ENCODE measurements at regions not wholly inside any gene's neighbourhood (a gene's known extent, or its start where the extent isn't known, plus 50 kb on each side); places are given as distances from the start of the nearest gene placed in this dataset.
A peak's percentile ranks its signal among the peaks of the same experiment; 100 is the strongest.

DNA sequence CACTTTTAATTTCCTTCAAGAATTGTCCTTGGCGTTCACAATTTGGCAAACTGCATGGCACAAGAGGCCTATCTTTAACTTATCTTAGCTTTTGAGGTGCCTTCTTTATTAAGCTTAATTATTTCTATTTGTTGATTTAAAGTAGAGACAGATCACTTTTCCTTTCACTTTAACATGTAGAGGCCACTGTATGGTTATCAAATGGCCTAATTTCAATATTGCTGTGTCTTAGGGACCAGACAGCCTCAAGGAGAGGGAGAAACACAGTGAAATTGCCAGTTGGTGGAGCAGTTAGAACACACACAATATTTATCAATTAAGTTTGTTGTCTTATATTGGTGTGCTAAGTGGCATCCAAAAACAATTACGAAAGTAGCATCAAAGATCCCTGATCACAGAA is 1013.9 kb downstream of the KCNT2 start:
- DNase-seq (ENCODE audit: low read depth), result no peak
- TF ChIP-seq, protein P1, sequence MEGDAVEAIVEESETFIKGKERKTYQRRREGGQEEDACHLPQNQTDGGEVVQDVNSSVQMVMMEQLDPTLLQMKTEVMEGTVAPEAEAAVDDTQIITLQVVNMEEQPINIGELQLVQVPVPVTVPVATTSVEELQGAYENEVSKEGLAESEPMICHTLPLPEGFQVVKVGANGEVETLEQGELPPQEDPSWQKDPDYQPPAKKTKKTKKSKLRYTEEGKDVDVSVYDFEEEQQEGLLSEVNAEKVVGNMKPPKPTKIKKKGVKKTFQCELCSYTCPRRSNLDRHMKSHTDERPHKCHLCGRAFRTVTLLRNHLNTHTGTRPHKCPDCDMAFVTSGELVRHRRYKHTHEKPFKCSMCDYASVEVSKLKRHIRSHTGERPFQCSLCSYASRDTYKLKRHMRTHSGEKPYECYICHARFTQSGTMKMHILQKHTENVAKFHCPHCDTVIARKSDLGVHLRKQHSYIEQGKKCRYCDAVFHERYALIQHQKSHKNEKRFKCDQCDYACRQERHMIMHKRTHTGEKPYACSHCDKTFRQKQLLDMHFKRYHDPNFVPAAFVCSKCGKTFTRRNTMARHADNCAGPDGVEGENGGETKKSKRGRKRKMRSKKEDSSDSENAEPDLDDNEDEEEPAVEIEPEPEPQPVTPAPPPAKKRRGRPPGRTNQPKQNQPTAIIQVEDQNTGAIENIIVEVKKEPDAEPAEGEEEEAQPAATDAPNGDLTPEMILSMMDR (conservative IDR thresholded peaks at IDR 0.05; ENCODE audit: low read depth, low read length), result no peak
- H3K4me3 ChIP-seq (ENCODE audit: low read depth, low read length), result no peak overlapping the region

DNA sequence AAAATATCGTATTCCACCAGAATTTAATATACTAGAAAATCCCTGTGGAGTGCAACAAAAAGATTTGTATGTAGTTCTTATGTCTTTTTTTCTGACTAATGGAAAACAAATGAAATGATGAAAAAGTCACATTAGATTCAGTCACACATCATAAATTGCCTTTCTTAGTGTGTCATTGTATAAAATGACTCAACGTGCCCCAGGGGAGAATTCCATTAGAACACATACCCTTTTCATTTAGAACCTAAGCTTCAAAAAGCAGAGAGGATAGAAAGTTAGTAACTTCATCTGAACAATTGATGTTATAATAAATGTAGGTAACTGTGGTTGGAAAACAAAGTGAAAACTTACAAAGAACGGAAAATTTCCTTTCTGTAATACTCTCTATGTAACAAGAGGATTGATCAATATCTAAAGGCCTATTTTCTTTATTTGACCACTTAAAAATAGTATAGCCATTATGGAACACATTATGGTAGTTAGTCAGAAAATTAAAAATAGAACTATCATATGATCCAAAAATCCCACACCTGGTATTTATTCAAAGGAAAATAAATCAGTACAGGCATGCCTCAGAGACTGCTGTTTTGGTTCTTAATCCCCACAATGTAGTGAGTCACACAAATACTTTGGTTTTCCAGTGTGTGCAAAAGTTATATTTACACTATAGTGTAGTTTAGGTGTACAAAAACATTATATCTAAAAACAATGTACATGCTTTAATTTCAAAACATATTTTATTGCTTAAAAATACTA is 1016.1 kb downstream of the KCNT2 start:
- TF ChIP-seq, protein P1 (conservative IDR thresholded peaks at IDR 0.05; ENCODE audit: low read depth, low read length), result no peak
- H3K4me3 ChIP-seq (ENCODE audit: low read depth, low read length), result no peak overlapping the region
- DNase-seq (ENCODE audit: low read depth), result peak; percentile 45

DNA sequence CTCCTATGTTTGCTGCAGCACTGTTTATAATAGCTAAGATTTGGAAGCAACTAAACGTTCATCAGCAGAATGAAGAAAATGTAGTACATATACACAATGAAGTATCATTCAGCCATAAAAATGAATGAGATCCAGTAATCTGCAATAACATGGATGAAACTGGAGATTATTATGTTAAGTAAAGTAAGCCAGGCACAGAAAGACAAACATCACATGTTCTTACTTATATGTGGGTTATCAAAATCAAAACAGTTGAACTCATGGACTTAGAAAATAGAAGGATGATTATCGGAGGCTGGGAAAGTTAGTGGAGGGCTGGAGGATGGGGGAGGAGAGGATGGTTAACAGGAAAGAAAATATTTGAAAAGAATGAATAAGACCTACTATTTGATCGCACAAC is 1017.6 kb downstream of the KCNT2 start:
- no peak overlapping the region for H3K4me3 ChIP-seq (ENCODE audit: low read depth, low read length)
- DNase-seq (ENCODE audit: low read depth), result no peak
- TF ChIP-seq, protein P1 (conservative IDR thresholded peaks at IDR 0.05; ENCODE audit: low read depth, low read length), result no peak

DNA sequence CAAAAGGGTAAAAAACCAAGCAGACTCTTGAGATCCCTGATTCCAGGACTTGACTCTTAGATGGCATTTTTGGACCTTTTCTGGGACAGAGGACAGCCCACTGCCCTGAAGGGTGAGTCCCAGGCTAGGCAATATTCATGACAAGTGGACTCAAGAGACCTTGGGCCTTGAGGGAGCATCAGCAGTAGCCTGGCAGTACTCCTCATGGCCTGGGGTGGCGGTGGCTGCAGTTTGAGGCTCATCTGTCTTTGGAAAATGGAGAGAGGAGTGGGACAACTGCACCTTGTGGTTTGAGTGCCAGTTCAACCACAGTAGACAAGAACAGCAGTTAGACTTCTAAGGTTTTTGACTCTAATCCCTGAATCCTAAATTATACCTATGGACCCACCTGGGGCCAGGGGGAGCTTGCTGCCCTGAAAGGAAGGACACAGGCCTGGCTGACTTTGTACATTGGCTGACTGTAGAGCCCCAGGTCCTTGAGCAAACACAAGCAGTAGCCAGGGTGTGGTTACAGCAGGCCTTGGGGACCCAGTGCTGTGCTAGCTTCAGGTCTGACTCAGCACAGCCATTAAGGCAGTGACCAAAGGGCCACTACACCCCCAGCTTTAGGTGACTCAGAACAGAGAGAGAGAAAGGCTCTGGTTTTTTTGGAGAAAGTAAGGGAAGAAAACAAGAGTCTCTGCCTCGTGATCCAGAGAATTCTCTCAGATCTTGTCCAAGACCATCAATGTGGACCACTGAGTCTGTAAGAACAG is 1023.2 kb downstream of the KCNT2 start:
- H3K4me3 ChIP-seq (ENCODE audit: low read depth, low read length), result no peak overlapping the region
- TF ChIP-seq, protein P1 (conservative IDR thresholded peaks at IDR 0.05; ENCODE audit: low read depth, low read length), result no peak
- no peak for DNase-seq (ENCODE audit: low read depth)

DNA sequence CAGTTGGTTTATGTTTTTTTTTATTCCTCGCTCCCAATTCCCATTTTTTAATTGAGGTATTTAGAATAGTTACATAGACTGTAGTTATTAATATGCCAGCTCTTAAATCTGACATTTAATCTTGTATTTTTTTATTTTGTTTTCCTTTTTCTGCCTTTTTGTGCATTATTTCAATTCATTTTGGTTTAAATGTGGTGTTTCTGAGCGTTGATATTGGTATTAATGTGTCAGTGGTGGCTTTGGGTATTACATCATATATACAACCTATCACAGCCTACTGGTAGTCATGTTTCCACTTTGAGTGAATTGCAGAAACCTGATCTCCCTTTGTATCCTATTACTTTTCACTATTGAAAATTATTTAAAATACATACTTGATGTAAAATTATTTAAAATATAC is 1027.3 kb downstream of the KCNT2 start:
- DNase-seq (ENCODE audit: low read depth), result no peak

DNA sequence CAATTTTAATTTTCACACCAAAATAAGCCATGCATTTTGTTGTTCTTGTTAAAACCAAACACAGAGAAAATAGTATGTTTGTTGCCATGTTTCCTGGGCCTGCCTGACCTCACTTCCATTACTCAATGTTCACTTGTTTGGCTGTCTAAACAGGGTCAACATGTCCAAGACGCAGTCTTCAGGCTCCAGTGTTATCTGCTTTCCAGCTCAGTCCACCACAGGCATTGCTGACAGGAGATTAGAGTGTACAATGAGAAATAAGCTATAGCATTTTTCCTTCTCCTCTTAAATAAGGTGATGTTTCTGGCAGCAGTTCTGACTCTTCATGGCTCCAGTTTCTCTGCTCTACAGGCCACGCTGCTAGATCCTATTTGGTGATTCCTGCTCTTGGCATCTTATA is 1030.5 kb downstream of the KCNT2 start:
- no peak overlapping the region for H3K4me3 ChIP-seq (ENCODE audit: low read depth, low read length)
- TF ChIP-seq, protein P1 (conservative IDR thresholded peaks at IDR 0.05; ENCODE audit: low read depth, low read length), result no peak
- DNase-seq (ENCODE audit: low read depth), result no peak

More for the DNA sequence above, 1027.3 kb downstream of the KCNT2 start:
- TF ChIP-seq, protein P1 (conservative IDR thresholded peaks at IDR 0.05; ENCODE audit: low read depth, low read length), result no peak
- no peak overlapping the region for H3K4me3 ChIP-seq (ENCODE audit: low read depth, low read length)

Measured in epithelial cell of proximal tubule (primary cell).